HG02588 (cell line): ENCODE measurements at regions not wholly inside any gene's neighbourhood (a gene's known extent, or its start where the extent isn't known, plus 50 kb on each side); places are given as distances from the start of the nearest gene placed in this dataset.
A peak's percentile ranks its signal among the peaks of the same experiment; 100 is the strongest.

Experiments
- ATAC-seq: cut with Tn5 transposase; IDR thresholded peaks from one replicate; pipeline ENCODE4 v1.9.1; 2021; ENCODE audit warnings: mild to moderate bottlenecking, moderate library complexity; ENCODE audit not compliant: unreplicated experiment

DNA sequence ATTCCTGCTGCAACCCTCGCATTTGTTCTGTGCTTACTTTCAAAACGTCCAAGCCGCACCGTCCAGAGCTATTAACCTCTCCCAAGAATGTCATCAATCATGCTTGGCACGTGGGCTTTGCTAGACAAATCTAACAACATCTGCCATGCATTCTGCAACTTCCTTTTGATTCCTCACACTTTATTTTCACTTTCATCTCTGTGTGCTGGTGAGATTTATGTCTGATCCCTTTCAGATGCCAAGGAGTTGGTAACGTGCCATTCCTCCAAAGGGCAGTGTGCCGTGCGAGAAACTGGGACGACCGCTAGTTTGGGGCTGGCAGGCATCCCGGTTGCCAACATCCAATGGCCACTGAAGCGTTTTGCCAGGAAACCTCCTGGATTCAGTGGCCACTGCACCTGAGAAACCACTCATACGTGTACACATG lies 230.0 kb upstream of the PARD3B start:
- no peak for ATAC-seq

DNA sequence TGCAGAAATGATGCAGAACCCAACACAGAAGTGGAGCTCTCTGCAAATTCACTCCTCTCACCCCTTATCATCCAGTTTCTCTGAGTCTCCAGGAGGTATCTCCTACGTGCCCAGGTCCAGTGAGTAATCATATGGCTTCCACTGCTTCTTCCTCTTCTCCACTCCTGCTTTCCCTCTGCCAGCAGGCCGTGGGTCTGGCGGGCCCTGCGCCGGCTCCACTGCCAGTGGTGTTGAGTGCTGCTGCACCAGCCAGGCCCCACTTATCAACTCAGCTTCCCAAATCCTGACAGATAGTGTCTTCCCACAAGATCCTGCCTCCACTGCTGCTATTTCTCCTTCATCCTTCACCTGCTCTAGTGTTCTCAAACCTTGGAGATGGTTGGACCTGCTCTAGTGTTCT lies 227.6 kb upstream of the PARD3B start:
- ATAC-seq = no peak

DNA sequence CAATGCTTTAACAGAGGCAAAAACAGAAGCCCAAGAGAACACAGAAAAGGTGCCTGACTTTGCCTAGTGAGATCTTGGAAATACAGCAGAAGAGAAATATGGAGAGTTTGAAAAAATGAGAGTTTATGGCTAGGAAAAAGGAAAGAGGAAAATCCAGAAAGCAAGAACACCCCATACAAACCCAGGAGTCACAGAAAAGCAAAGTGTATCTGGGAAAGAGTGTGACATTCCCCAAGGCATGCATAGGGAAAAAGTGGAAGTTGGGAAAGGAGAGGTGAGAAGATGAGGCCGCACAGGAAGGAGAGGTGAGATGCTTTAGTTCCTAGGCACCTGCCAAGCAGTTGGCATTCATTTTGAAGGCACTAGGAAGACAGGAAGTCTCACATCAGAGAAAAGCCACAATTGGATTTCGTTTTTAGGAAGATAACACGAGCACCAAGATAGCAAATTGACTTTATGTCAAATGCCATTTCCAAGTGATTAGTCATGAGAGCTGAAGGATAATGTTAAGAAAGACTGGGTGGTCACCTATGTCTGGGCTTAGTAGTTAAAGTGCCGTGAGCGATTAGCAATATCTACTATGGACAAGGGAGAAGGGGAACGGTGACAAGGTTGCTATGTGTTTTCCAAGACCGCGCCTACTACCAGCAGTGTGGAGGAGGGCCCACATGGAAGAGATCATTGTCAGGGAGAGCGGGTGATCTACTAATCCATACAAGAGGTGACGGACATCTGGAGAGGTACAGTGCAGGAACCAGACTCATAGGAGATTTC lies 224.1 kb upstream of the PARD3B start:
- no peak for ATAC-seq

DNA sequence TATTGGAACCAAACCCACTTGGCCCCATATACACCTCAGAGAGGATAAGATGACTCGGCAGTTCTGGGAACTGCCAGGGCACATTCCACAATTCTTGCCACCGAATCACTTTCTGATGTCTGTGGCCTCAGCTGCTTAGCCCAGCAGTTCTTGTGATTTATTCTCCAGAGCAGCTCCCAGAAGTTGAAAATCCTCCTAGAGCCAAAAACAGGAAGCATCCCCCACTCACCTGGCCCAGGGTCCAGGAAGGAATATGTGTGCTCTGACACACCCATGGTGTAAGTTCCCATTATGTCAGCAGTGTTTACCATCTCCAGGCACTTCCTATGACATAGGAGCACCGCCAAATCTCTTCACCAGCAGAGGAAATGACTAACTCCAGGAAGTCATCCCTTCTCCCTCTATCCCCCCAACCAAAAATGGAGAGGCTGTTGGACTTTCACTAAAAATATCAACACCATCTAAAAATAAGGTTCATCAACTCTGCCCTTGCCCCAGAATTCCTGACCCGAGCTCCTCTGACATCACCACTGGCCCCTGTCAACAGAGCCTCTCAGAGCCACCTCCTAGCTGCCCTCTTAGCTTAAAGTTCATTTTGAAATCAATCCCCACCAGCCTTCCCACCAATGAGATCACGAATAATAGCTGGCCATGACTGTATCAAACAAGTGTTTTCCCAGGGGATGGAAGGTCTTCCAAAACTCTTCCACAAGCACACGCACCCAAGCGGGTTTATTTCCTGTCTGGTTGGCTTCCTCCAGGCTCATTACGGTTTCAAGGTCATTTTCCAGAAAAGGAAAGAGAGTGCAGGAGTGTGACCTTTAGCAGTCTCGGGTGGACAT lies 223.1 kb upstream of the PARD3B start:
- ATAC-seq = no peak

DNA sequence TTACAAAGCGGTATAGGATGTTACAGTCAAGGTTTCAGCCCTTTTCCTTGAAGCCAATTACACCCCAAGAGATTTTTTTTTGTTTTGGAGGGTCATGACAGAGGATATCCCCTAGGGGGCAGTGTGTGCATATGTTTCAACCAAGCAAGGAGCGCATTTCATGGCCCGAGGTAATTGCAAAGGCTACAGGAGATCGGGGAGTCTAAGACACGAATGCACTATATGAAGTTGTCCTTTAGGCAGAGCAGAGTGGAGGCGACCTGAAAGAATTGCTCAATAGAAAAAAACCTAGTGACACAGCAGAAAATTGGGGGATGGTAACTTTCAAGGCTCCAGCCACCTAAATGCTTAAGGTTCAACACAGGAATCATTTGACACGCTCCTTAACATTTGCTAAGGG lies 219.8 kb upstream of the PARD3B start:
- peak; percentile 72 for ATAC-seq

DNA sequence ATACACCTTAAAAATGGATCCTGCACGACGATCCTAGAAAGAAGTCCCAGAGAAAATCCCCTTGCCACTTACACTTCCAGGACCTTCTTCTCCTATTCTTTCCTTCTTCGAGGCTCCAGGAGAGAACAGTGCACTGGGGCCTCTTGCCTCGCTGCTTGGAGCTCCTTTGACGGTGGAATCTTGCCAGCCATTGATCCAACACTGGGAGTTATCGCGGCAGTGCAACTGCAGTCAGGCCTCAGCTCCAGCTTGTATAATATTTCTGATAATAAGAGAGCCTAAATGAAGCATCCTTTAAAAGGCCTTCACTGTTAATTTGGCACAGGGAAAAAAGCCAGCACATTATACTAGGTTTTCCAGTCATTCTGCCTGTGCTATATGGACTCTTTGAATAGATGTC lies 216.9 kb upstream of the PARD3B start:
- ATAC-seq = no peak

DNA sequence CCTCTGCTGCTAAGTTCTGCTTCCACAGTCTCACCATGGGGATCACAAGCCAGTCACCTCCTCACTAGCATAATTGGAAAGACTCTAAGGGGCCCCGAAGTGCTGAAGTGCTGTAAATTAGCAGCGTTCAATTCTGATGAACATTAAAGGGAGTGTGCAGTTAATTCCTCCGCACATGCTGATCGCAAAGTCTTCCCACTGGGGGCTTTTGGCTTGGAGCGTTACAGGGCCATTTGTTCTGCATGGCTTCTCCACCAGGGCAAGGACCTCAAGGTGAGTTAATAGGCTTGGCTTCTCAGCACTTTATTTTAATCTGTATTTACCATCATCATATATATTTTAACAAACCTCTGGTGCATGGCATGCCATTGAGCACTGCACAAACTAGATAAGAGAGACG lies 216.3 kb upstream of the PARD3B start:
- ATAC-seq = no peak

DNA sequence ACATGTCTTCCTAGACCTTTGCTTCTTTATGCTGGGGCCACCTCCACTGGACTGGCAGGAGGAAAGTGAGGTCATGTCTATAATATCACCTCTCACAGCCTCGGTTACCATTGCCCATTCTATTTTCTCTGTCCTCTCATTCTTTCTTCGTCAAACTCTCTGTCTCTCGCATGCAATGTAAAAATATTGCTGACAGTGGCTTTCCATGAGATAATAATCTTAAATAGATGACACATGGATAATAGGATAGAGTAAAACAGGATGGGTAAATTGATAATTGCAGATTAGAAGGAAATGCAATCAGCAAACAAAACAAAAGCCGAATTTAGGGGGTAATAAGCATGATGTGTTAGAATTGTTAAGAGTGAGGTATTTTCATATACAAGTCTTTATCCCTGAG lies 215.7 kb upstream of the PARD3B start:
- ATAC-seq = no peak

DNA sequence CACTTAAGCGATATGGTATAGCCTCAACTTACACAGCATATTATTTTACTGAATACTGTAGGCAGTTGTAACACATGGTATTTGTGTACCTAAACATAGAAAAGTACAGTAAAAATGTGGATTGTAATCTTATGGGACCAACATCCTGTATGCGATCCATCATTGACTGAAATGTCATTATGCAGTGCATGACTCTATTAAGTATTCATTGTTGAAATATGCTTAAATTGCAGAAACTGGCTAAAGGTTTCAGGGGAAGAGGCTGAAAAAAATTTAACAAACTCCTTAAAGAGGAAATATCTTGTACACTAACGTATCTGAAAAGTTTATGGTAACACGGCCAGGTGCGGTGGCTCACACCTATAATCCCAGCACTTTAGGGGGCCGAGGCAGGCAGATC lies 214.1 kb upstream of the PARD3B start:
- ATAC-seq = no peak

DNA sequence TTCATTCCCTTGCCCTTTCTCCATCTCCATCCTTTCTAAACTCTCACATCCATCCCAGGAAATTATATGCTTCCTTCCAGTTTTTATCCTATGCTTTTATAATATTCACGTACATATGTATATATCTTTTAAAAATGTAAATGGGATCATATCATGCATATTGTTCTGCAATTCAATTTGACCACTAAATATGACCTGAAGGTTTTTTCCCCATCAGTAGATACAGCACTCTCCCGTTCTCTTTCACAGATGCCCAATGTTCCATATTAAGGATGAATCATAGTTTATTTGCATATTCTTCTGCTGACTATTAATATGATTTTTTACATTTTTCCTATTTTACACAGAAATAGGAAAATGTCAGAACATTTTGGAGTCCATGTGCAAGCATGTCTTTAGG lies 213.3 kb upstream of the PARD3B start:
- no peak for ATAC-seq

DNA sequence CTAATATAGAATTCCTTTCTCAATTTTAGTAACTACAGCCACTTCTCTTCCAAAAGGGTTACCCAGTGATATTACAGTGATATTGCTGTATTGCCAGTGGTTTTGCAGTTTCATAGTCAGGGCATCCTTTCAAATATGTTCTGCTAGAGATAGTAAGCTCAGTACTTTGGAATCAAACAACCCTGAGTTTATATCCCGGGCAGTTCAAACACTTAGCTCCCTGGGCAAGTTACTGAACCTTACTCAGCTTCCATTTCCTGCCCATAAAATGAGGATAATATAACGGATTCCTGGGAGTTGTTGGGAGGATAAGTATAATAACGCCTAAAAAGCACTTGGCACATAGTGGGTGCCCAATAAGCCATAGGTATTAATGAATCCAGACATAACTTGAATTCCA lies 212.6 kb upstream of the PARD3B start:
- ATAC-seq = no peak

DNA sequence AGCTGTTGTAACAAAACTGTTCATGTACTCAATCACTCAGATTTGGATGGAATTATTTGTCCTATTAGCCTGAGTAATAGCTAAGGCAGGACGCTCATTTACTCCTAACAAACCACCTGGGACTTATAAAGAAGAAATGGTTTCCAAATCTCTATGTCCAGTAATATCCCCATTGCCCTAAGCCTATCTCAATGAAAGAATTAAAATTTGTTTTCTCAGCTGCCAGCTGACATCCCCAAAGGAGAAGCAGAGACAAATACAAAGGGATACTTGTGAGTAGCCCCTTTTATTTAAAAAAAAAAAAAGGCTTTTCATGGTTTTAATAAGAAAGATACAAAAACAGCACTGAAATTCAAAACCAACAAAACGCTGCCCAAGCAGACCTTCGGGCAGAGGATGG lies 211.4 kb upstream of the PARD3B start:
- no peak for ATAC-seq

DNA sequence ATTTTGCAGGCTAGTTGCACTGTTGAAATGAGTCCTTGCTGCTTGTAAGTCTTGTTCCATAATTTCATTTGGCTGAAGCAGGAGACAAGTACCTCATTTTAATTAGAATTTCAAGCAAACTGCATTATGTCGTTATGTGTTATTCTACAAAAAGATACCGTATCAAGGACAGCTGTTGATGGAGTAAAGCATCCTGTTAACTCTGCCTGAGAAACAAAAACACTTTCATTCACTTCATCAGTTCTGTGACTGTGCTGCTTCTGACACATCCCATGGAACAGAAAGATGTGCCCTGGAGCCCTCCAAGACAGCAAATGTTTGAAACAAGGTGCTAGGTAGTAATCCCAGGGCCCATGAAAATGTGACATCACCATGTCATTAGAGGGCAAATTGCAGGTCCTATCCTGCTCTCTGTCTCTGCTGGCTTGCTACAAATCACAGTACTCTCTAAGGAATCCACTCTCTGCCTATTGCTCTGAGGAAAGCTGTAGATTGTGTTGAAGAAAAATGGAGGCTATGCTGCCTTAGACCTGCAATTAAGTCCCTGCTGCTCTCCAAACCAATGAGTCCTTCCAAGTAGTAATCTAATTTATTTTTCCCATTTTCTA lies 209.7 kb upstream of the PARD3B start:
- no peak for ATAC-seq

DNA sequence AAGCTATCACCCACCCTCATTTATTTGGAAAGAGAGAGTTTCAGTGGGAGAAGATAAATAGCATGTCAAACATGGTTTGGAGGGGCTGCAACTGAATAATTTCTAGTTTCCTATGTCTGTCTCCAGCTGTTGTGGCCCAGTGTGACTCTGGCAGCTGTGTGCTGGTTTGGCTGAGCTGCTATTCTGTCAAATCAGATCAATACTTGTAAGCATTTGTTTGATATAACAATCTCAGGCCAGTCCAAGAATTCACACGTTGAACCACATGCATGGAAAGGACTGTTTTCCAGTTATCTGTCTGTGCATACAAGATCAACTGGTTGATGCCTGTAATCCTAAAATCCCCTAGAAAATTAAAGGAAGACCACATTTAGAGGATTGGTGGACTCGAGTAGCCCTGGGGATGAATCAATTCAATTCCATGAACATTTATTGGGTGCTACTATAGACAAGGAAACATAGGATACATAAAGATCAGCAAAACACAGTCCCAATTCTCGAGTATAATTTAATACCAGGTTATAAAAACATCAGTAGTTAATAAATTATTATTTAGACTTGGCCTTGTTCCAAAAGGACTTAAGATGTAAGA lies 209.0 kb upstream of the PARD3B start:
- no peak for ATAC-seq

DNA sequence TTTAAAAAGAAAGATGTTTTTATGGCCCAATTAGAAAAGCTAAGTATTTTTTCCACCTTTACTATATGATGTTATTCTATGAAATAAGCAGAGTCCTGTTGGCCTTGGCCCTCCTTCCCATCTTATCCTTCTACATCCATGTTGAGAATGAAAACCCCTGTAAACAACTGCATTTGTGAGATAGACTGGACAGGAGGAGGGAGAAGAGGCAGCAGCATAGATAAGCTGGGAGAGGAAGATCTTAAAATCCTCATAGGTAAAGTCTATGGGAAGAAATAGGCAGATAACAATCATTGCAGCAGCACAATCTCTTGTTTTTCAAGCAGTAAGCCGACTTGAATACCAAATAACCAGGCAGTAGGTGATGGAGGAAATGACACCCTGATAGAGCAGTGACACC lies 207.6 kb upstream of the PARD3B start:
- no peak for ATAC-seq

DNA sequence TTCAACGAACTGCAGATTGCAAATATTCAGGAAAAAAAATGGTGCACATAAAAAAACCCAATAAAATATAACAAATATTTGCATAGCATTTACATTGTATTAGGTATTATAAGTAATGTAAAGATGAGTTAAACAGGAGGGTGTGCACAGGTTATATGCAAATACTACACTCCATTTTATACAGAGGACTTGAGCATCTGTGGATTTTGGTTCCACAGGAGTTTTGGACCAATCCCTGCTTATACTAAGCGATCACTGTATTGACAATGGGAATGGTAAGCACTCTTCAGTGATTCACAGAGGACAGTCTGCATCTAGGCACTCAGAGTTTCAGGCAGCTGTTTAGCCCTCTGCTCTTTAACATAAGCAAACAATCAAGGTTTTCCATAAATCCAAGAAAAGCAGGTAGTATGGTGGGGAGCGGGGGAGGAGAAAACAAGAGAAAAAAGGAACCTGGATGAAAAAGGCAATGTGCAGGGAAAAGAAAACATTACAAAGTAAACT lies 206.0 kb upstream of the PARD3B start:
- no peak for ATAC-seq

DNA sequence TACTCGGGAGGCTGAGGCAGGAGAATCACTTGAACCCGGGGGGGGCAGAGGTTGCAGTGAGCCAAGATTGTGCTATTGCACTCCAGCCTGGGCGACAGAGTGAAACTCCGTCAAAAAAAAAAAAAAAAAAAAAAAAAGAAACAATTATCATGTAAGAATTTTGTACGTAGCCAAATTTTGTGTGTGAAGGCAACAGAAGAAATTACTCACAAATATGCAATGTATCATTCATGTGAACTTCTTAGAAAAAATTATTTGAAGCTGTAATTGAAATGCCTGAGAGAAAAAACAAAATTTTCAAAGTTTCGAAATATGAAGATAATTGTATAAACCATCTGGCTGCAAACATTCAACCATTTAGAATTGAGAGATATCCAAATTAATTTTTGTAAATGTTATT lies 204.8 kb upstream of the PARD3B start:
- ATAC-seq = no peak

DNA sequence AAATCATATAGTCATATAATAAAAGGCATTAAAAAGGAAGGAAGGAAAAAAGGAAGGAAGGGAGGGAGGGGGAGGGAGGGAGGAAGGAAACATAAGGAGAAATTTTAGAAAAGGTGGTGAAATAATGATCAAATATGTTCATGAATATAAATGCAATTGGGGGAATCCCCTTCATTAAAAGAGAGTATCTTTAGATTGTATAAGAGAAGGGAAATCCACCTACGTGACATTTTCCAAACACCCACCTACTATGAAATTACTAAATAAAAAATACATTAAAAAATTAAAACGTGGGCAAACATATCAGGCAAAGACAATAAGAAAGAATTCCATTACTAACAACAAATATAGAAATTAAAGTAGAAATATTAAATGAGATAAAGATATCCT lies 203.4 kb upstream of the PARD3B start:
- ATAC-seq = no peak

DNA sequence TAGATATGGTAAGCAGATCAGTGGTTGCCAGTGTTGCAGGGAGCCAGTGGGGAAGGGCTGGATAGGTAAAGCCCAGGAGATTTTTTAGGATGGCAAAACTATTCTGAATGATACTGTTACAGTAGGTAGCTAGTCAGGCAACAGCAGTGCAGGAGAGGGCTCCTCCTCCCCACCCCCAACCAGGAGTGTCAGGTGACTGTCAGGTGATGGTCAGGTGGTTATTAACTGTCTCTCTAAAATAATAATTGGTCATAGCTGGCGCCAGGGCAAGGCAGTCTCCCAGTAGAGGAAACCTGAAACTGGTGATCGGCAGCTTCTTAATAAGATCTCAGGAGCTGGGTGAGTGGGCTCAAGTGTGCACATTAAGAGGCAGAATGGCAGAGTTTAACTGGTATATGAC lies 201.6 kb upstream of the PARD3B start:
- ATAC-seq = no peak

DNA sequence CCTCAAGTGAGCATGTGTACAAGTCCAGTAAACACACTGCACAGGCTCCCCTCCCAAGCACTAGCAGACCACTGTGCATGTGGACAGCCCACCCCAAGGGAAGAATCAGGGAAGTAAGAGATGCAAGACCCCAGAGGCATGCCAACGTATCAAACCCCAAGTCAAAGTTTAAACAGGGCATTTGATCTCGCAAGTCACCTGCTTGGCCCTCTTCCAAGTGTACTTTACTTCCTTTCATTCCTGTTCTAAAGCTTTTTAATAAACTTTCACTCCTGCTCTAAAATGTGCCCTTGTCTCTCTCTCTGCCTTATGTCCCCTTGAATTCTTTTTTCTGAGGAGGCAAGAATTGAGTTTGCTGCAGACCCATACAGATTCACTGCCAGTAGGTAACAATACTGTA lies 201.2 kb upstream of the PARD3B start:
- ATAC-seq = no peak

DNA sequence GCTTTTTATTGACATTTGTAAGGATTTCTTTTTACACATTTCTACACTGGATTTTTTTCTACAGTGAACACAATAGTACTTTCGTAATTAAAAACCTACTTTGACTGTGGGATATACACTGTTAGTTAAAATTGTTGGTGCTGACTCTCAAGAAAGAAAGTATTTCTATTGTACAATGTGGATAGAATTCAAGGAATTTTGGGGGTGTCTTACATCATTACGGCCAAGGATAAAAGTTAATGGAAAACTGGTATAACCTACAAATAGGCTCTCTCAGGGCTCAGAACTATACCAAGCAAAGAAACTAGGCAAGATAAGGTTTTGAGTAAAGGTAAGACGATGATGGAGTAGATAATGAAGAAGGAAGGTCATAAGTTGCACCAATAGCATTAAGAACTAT lies 198.4 kb upstream of the PARD3B start:
- no peak for ATAC-seq
